Erythroblast (primary cell): ENCODE measurements at regions not wholly inside any gene's neighbourhood (a gene's known extent, or its start where the extent isn't known, plus 50 kb on each side); places are given as distances from the start of the nearest gene placed in this dataset.
A peak's percentile ranks its signal among the peaks of the same experiment; 100 is the strongest.

Experiments
- DNase-seq, 2 experiments: peaks; one replicate each; lab custom pipeline; 2025; lab: John Stamatoyannopoulos, UW
- GATA1 ChIP-seq: IDR thresholded peaks from 2 replicates; pipeline ENCODE4 v1.6.1; 2011; ENCODE audit warnings: low read depth, mild to moderate bottlenecking, control low read depth, low read length, moderate library complexity
- POLR2A ChIP-seq: IDR thresholded peaks from 2 replicates; pipeline ENCODE4 v1.6.1; 2011; ENCODE audit warnings: mild to moderate bottlenecking, low read length

DNA sequence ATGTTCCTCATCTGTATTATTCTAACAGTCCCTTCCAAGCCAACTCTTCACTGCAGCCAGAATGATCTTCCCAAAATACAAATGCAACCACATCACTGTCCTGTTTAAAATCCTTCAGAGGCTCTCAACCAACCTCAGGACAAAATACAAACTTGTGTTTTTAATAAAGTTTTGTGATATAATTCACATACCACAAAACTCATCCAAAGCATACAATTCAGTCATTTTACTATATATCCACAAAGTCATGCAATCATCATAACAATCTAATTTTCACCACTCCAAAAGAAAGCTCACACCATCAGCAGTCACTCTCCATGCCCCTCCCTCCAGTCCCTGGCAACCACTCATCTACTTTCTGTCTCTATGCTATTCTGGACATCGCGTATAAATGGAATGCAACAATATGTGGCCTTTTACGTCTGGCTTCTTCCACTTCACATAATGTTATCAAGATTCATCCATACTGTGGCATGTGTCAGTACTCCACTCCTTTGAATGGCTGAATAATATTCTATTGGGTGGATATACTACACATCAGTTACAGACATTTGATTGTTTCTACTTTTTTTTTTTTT is 81.7 kb upstream of the DOCK9 start:
- TF ChIP-seq GATA1 (no peak), POLR2A (no peak)
- DNase-seq: no peak

DNA sequence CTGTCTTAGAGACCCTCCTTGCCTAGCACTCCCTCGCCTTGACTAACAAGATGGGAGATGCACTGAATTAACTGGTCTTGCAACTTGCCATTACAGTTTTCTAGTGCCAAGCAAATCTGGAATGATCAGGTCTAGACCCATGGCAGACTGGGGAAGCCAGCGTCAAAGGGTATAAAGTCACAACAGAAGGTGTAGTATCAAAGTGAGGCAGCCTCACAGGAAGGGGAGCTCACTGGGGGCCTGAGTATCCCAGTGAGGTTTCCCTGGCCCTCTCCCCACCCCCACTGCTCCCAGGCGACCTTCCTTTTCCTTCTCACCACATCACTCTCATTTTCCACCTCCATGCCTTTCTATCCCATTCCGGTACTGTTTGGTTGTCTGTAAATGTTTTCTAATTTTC is 83.5 kb upstream of the DOCK9 start:
- no peak for DNase-seq
- TF ChIP-seq POLR2A: no peak
- no peak for TF ChIP-seq GATA1

- DNase-seq: no peak
- no peak for TF ChIP-seq POLR2A
- no peak for TF ChIP-seq GATA1
These were observed 84.7 kb upstream of the DOCK9 start for GRCh38 chr13:99062593-99062992.

- TF ChIP-seq GATA1 (no peak), POLR2A (no peak)
- no peak for DNase-seq
These were observed 85.3 kb upstream of the DOCK9 start for GRCh38 chr13:99063178-99063577.

DNA sequence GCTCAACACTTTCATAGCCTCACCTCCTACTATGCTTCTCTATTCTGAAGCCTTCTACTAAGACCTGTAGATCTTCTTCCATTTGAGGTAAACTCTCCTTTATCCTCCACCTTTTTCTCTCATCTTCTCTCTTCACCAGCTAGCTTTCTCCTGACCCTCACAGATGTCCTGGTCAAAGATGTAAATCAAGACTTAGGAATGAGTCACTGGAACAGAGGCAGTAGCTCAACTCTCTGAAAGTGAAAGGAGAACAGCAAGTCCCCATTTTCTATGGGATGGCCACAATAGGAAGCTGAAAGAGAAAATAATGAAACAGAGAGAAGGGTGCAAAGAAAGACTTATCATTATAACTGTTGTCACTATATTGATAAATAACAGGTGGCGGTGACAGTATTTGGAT is 86.1 kb upstream of the DOCK9 start:
- no peak for TF ChIP-seq POLR2A
- no peak for TF ChIP-seq GATA1
- no peak for DNase-seq

DNA sequence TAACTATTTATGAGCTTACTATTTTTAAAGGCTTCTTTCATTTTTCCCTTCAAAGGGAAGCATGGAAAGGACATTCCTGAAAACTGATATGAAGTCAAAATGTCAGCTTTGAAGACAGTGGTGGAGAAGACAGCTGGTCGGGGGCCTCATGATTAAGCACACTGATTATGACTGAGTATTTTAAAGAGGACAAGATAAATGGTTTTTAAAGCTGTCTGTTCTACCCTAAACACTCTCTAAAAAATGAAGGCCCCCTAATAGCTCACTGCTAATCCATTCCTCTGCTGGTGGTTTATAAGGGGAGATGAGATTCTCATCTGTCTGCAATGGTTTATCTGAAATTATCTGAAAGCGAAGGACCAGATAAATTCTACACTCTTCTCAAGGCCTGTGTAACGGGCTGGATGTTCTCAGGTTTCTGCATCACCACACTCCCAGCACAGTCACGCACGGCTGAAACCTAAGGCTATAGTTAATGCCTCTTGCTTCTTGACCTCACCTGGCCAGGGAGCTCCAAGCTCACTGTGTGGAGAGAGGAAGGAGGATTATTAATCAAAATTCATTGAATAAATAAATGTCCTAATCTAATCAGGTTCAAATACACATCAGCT is 86.9 kb upstream of the DOCK9 start:
- peak in 1 of 2 experiments; percentile 13 for DNase-seq
- TF ChIP-seq GATA1 (no peak), POLR2A (no peak)

DNA sequence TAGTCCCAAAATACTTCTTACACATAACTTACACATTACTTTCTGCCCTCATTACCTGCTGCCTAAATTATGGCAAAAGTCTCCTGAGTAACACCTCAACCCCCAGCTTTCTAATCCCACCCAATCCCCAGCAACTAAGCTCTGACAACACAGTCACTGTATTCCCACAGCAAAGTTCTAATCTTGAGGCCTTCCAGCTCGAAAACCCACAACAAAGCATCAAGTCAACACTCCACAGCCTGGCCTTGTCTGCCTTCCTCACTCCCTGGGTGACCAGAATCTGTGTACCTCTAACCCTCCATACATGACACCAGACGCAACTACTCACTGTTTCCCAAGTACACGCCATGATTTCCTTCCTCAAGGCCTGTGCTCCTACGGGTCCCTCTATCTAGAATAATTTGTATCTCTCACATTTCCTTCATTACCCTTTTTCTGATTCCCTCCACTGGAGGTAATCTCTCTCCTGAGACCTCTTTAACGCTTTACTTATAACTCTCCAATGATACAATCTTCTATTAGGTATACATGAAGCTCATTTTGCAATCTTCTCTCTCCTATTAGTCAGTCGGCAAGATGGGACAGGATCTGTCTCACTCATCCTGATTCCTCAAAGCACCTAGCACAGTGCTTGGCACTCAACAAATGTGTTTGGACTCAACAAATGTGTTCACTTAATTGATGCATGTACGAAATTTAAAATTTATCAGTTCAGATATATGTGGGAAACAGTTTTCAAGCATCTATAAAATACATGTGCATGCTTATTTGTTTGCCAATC is 87.6 kb upstream of the DOCK9 start:
- no peak for DNase-seq
- TF ChIP-seq POLR2A (no peak), GATA1 (no peak)

- no peak for DNase-seq
- no peak for TF ChIP-seq POLR2A
- no peak for TF ChIP-seq GATA1
These were observed 88.4 kb upstream of the DOCK9 start for GRCh38 chr13:99066219-99066618.

GRCh38 chr13:99067159-99067985 is 89.5 kb upstream of the DOCK9 start:
- TF ChIP-seq GATA1 (no peak), POLR2A (no peak)
- no peak for DNase-seq

DNA sequence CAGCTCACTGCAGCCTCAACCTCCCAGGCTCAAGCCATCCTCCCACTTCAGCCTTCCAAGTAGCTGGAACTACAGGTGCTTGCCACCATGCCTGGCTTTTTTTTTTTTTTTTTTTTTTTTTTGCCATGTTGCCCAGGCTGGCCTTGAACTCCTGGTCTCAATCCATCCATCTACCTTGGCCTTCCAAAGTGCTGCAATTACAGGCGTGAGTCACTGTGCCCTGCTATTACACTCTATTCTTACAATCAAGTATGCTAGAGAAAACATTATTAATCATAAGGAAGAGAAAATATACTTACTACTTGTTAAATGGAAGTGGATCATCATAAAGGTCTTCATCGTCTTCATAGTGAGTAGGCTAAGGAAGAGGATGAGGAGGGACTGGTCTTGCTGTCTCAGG is 93.3 kb upstream of the DOCK9 start:
- no peak for TF ChIP-seq GATA1
- no peak for TF ChIP-seq POLR2A
- DNase-seq: no peak

DNA sequence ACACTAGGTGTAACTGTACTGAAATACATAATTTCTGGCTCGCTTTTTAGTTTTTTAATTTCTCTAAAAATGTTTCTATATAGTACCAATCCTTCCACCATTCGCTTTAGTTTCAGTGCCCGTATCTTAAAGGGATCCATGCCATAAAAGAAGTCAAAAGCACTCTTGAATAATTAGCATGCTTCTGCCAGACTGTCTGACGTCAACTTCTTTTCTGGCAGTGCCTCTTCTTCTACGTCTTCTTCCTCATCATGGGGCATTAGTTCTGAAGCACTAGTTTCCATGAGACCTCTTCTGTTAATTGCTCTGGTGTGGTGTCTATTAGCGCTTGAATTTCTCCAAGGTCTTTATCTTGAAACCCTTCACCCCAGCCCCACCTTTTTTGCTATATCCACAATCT is 93.8 kb upstream of the DOCK9 start:
- no peak for DNase-seq

DNA sequence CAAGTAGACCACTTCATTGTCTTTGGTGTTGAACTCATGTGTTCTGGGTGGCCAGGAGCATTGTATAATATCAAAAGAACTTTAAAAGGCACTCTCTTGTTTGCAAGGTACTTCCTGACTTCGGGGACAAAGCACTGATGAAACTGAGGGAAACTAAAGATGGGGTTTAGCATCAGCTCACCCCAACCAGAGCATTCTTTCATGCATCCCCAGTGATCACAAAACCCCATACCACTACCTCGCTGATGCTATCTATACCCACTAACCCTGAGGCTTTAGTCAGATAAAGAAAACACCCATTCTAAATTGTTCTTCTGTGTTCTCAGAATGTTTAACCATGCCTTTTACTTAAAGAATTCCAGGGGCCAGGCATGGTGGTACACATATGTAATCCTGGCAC is 94.5 kb upstream of the DOCK9 start:
- no peak for TF ChIP-seq GATA1
- no peak for DNase-seq

More for the DNA sequence above, 93.8 kb upstream of the DOCK9 start:
- TF ChIP-seq POLR2A (no peak), GATA1 (no peak)

DNA sequence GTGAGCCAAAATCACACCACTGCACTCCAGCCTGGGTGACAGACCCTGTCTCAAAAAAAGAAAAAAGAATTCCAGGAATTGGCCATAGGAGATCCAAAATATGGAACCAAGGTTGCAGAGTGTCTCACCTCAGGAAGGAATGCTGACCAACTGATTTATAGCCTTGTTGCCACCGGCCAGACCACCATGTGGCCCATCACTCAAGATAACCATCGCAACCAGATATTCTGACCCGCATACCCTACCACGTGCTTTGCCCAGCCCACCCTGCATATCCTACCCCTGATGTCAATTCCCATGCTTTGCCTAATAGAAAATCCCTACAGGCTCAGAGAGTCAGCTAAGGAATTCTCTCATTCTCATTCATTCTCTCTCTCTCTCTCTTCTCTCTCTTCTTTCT is 95.1 kb upstream of the DOCK9 start:
- no peak for TF ChIP-seq GATA1
- no peak for TF ChIP-seq POLR2A
- DNase-seq: no peak

DNA sequence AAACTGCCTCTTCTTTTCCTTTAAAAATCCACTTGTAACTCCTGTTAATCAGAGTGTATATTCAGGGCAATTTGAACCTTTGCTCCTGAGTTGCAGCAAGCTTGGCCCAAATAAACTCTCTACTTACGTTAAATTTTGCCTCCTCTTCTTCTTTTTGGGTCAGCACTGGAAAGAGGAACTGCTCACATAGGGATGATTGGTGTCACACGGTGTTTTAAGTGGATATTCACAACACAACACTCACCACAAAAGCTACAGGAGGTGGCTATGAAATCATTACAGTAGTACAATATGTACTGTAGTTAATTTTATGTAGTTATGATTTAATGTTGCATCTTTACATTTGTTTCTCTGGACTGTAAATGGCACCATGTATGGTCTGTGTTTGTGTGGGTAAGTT is 96.8 kb upstream of the DOCK9 start:
- TF ChIP-seq POLR2A (no peak), GATA1 (no peak)
- no peak for DNase-seq
